Muscle of arm (tissue), 1 donor: ENCODE measurements at regions not wholly inside any gene's neighbourhood (a gene's known extent, or its start where the extent isn't known, plus 50 kb on each side); places are given as distances from the start of the nearest gene placed in this dataset.
"Not testable (repeated sequence)": the region's sequence is repeated elsewhere in the genome, so short reads cannot be mapped to it uniquely, and the experiment has no call there.

Experiments
- DNase-seq: peaks from one replicate; pipeline ENCODE4 v3.0.0-alpha.2; 2013

GRCh38 chr18:22284581-22285360 is 115.4 kb downstream of the GATA6 start:
- DNase-seq, result no peak

GRCh38 chr18:22283855-22284254 is 114.5 kb downstream of the GATA6 start:
- not testable (repeated sequence) for DNase-seq

GRCh38 chr18:22283397-22283796 is 114.0 kb downstream of the GATA6 start:
- no peak for DNase-seq

GRCh38 chr18:22283116-22283395 is 113.7 kb downstream of the GATA6 start:
- no peak for DNase-seq

GRCh38 chr18:22282311-22283115 is 113.1 kb downstream of the GATA6 start:
- no peak for DNase-seq

GRCh38 chr18:22280453-22280750 is 111.0 kb downstream of the GATA6 start:
- no peak for DNase-seq

GRCh38 chr18:22279741-22280452 is 110.5 kb downstream of the GATA6 start:
- no peak for DNase-seq

GRCh38 chr18:22278798-22279197 is 109.4 kb downstream of the GATA6 start:
- no peak for DNase-seq

GRCh38 chr18:22277758-22278157 is 108.4 kb downstream of the GATA6 start:
- DNase-seq, result no peak

GRCh38 chr18:22276334-22276713 is 106.9 kb downstream of the GATA6 start:
- DNase-seq, result no peak

- no peak for DNase-seq
Measured at GRCh38 chr18:22275706-22276333, 106.4 kb downstream of the GATA6 start.

- DNase-seq, result no peak
Measured at GRCh38 chr18:22273101-22274039, 104.0 kb downstream of the GATA6 start.

- no peak for DNase-seq
Measured at GRCh38 chr18:22272242-22272641, 102.9 kb downstream of the GATA6 start.

- no peak for DNase-seq
Measured at GRCh38 chr18:22271030-22271429, 101.6 kb downstream of the GATA6 start.

GRCh38 chr18:22268641-22269128 is 99.3 kb downstream of the GATA6 start:
- no peak for DNase-seq

GRCh38 chr18:22267697-22268096 is 98.3 kb downstream of the GATA6 start:
- DNase-seq, result no peak

- DNase-seq, result no peak
Measured at GRCh38 chr18:22267225-22267624, 97.8 kb downstream of the GATA6 start.

GRCh38 chr18:22265838-22266237 is 96.4 kb downstream of the GATA6 start:
- DNase-seq, result no peak

- no peak for DNase-seq
Measured at GRCh38 chr18:22260208-22260820, 90.9 kb downstream of the GATA6 start.

- DNase-seq, result no peak
Measured at GRCh38 chr18:22257022-22257543, 87.7 kb downstream of the GATA6 start.

GRCh38 chr18:22254088-22254487 is 84.7 kb downstream of the GATA6 start:
- DNase-seq, result no peak
